HEK293 (cell line): ENCODE measurements at regions not wholly inside any gene's neighbourhood (a gene's known extent, or its start where the extent isn't known, plus 50 kb on each side); places are given as distances from the start of the nearest gene placed in this dataset.

Experiments used
- CTCF ChIP-seq: fragments of 450-650 bp; formaldehyde crosslinking; IDR thresholded peaks from 2 replicates; pipeline ENCODE4 v1.5.1; 2016; ENCODE audit warnings: missing biosample characterization, missing genetic modification characterization
- KLF7 ChIP-seq: fragments of 450-650 bp; formaldehyde crosslinking; IDR thresholded peaks from 2 replicates; pipeline ENCODE4 v1.5.1; 2016; ENCODE audit warnings: missing biosample characterization, missing genetic modification characterization, borderline replicate concordance
- SETDB1 ChIP-seq: IDR thresholded peaks from one replicate; pipeline ENCODE4 v1.6.1; 2017; ENCODE audit warnings: mild to moderate bottlenecking, low read length, moderate library complexity, mixed read lengths; ENCODE audit not compliant: insufficient read length
- ZBTB11 ChIP-seq: fragments of 450-650 bp; formaldehyde crosslinking; conservative IDR thresholded peaks from 2 replicates; pipeline ENCODE4 v1.5.1; 2016; ENCODE audit warnings: low read depth, missing biosample characterization, missing genetic modification characterization
- ZBTB7A ChIP-seq: fragments of 450-650 bp; formaldehyde crosslinking; IDR thresholded peaks from 2 replicates; pipeline ENCODE4 v1.5.1; 2016; ENCODE audit warnings: low read depth, missing biosample characterization, missing genetic modification characterization
- ZFP69B ChIP-seq: fragments of 450-650 bp; formaldehyde crosslinking; IDR thresholded peaks from 2 replicates; pipeline ENCODE4 v1.5.1; 2016; ENCODE audit warnings: missing biosample characterization, missing genetic modification characterization
- ZNF274 ChIP-seq, 2 experiments: fragments of 200-500 bp in 1 of 2; fragments of 450-650 bp in 1 of 2; sonication (Bioruptor generic) in 1 of 2; formaldehyde crosslinking in 1 of 2; IDR thresholded peaks; 2 replicates each; pipeline versions ENCODE4 v1.5.1 to v1.6.1; 2014 to 2016; ENCODE audit warnings: borderline replicate concordance in 1 of 2, inconsistent platforms in 1 of 2, low read length in 1 of 2, missing biosample characterization in 1 of 2, missing genetic modification characterization in 1 of 2
- ZNF548 ChIP-seq: fragments of 450-650 bp; formaldehyde crosslinking; IDR thresholded peaks from 2 replicates; pipeline ENCODE4 v1.5.1; 2016; ENCODE audit warnings: missing biosample characterization, missing genetic modification characterization
- ZNF558 ChIP-seq: fragments of 450-650 bp; formaldehyde crosslinking; IDR thresholded peaks from 2 replicates; pipeline ENCODE4 v1.5.1; 2016; ENCODE audit warnings: missing biosample characterization, missing genetic modification characterization

GRCh38 chr12:114240288-114240687, 165.7 kb downstream of the TBX5 start:
- TF ChIP-seq ZNF548 (tag by site-specific recombination) (no peak), SETDB1 (no peak), ZBTB7A (tag by site-specific recombination) (no peak), ZFP69B (tag by site-specific recombination) (no peak), CTCF (no peak), KLF7 (tag by site-specific recombination) (no peak), ZBTB11 (tag by site-specific recombination) (no peak), ZNF558 (no peak), ZNF274 (IDR thresholded peaks at IDR 0.05; ENCODE audit: low read length) (no peak), ZNF274 (tag by site-specific recombination; IDR thresholded peaks at IDR 0.05; ENCODE audit: borderline replicate concordance) (no peak)
